Left cardiac atrium (tissue), 4 donors: ENCODE measurements at regions not wholly inside any gene's neighbourhood (a gene's known extent, or its start where the extent isn't known, plus 50 kb on each side); places are given as distances from the start of the nearest gene placed in this dataset.

Experiments
- ATAC-seq, 2 donors: fragments of 200-7000 bp; cut with Tn5 transposase; one replicate each; pipeline ENCODE4 v1.9.1; 2020; ENCODE audit warnings: mild to moderate bottlenecking in 2 of 2, moderate library complexity in 2 of 2
- DNase-seq: peaks from one replicate; pipeline ENCODE4 v3.0.0-alpha.2; 2020
- intact Hi-C, 2 donors: fragments of 100-400 bp; cut with DNase I; formaldehyde crosslinking; loops; one replicate each; pipeline versions ENCODE4 v1.14.1 to v1.15.1; 2022 to 2023
- donor health status: DM: no; HTN: yes; CAD: no.
- donor health status: DM: no; HTN: yes; CAD: no; lungs with severe emphysema.
- donor health status: DM: yes; HTN: yes; CAD: no.
- donor health status: Dilated cardiomyopathy.

DNA sequence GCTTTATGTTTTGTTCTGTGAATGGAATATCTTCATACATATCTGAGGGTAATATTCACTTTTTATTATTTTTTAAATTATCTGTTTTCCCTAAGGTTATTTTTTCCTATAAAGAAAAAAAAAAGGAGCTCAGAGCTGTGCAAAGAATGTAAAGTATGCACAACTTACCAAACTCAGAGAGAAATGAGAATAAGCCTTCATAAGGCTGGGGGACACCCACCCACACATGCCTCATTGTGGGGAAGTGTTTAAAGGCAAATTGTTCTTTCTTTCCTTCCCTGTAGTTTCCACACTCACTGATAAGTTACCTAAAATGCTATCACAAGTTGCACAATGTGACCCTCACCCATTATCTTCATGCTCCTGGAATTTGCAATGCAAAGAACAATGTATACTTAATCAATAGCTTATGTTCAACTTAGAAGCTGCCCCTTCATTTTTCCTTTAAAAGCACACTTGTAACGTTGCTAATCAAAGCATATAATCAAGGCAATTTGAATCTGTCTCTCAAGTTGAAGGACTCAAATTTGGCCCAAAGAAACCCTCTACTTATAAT lies 108.1 kb downstream of the GNAT3 start:
- ATAC-seq, result no peak
- no peak for DNase-seq
- intact Hi-C loops, result no loop called here

DNA sequence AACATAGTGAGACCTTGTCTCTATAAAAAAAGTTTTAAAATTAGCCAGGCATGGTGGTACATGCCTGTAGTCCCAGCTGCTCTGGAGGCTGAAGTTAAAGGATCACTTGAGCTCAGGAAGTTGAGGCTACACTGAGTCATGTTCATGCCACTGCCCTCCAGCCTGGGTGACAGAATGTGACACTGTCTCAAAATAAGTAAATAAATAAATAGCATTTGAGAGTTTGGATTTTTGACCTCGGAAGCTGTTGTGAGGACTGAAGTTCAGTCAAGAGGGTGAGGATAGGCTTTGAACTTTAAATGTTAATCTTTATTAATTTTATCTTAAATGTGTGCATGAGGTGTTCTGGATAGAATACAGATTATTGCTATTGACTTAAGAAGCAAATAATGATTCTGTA lies 110.2 kb downstream of the GNAT3 start:
- ATAC-seq, result no peak
- intact Hi-C loops, result no loop called here
- DNase-seq, result no peak

DNA sequence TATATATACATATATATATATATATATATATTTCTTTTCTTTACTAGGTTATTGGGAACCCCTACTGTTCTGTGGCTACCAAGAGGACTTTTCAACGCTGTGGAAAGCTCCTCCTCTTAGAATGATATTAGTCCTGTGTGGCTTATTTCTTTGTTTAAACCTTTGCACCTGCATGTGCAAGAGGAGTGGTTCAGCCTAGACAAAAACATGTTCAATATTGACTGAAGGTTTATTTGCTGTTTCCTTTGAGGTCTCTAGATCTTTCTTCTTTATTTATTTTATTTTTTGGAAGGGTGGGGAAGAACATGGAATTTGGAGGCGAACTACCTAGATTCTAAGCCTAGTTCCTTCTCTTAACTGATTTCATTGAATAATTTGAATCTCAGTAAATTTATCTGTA lies 118.1 kb downstream of the GNAT3 start:
- intact Hi-C loops, result loop anchor here (5.0 to 10.0 kb wide), 4 partner anchors 256 to 339 kb away; no protein-coding TSS in a partner anchor
- ATAC-seq, result no peak

DNA sequence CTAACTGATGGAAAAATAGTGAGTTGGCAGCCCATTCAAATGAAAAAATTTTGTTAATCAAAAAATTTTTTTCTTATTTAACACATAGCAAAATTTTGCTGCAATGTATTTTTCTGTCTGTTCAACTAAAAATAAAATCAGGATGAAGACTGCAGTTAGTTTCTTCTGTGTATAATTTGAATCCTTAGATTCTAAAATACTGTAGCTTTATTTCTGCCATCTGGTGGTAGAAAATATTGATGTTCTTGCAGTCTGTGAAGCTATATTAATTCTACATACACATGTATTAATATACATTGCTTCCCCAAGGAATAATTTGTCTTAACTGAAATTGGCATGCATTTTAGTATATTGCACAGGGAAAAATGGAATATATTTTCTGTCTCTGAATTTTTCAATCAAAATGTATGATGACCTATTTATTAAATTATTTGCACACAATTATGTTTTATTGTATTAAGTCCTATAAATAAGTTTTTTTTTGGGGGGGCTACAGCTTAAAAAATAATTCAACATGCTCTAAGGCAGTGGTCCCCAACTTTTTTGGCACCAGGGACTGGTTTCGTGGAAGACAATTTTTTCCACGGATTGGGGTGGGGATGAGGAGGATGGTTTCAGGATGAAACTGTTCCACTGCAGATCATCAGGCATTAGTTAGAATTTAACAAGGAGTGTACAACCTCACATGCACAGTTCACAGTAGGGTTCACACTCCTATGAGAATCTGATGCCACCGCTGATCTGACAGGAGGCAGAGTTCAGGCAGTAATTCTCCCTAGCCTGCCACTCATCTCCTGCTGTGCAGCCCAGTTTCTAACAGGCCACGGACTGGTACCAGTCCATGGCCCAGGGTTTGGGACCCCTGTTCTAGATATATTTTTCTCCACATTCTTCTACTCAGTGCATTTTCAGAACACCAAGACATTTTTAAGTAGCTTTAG lies 119.4 kb downstream of the GNAT3 start:
- no peak for ATAC-seq
- intact Hi-C loops, result loop anchor here (5.0 to 10.0 kb wide), 4 partner anchors 255 to 338 kb away; no protein-coding TSS in a partner anchor
- no peak for DNase-seq

More for the DNA sequence above, 118.1 kb downstream of the GNAT3 start:
- no peak for DNase-seq

DNA sequence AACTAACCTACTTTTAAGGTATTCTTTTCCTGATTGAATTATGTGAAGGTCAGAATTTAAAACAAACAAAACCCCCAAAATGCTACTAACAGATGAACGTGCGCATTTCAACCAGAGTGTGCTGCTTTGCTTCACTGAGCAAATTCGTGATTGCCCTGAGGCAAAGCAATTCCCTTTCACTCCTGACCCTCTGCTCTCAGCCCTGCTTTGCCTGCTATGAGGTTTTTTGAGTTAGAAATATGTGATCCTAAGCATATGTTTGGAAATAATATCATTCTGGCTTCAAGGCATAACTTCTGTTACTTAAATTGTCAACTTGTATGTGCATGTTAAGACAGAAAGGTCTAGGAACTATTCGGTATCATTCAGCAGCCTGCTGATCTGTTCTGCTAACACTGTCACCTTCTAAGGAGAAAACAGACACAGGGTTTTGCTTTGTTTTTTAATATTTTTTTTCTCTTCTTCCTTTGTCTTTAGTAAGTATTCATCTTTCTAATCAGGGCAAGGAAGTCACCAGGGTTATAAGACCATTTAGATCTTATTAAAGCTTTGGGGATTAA lies 124.2 kb downstream of the GNAT3 start:
- intact Hi-C loops, result no loop called here
- ATAC-seq (no peak), DNase-seq (no peak)

DNA sequence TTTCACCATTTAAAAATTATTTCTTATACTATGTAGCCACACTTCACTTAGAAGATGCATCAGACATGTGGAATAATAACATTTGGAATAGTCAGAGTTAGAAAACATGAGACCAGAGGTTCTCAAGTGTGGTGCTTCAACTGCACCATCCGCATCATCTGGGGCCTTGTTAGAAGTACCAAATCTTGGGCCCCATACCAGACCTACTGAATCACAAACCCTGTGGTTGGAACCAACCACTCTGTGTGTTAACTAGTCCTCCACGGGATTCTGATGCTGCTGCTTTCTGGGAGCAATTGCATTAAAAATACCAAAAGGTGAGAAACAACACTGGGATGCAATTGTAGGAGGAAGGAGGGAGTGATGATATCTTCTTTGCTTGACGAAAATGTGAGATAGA lies 125.2 kb downstream of the GNAT3 start:
- no peak for ATAC-seq
- intact Hi-C loops, result no loop called here
- DNase-seq, result no peak

DNA sequence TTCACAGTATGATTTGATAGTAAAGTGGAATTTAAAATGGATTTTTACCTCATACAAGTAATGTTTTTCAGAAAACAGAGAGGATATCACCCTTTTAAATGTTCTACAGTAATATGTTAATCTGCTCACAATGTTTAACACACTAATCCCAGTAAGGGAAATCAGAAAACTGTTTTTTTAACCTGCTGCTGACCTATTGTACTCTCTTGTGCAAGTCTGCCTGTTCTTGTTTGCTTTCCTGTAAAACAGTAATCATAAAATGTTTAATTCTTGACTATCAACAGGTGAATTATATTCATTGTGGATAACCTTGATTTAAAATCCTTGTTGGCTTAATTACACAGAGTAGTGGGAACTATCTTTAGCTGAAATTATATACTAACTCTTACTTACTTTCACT lies 126.4 kb downstream of the GNAT3 start:
- DNase-seq (no peak), ATAC-seq (no peak)
- intact Hi-C loops, result no loop called here

DNA sequence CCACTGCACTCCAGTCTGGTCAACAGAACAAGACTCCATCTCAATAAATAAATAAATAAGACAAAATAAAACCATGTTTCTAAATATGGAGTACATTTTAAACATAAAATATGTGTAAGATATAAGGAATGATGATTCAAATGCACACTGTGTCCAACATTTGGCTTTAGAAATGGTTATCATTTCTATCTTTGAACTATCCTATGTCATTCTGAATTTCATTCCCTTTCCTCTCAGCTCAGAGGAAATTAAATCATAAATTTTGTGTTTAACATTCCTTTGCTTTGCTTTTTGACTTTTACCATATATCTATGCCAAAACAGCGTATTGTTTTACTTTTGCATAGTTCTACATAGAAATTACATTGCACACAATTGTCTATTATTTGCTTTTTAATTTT lies 130.9 kb downstream of the GNAT3 start:
- no peak for DNase-seq
- intact Hi-C loops, result no loop called here
- ATAC-seq, result no peak

DNA sequence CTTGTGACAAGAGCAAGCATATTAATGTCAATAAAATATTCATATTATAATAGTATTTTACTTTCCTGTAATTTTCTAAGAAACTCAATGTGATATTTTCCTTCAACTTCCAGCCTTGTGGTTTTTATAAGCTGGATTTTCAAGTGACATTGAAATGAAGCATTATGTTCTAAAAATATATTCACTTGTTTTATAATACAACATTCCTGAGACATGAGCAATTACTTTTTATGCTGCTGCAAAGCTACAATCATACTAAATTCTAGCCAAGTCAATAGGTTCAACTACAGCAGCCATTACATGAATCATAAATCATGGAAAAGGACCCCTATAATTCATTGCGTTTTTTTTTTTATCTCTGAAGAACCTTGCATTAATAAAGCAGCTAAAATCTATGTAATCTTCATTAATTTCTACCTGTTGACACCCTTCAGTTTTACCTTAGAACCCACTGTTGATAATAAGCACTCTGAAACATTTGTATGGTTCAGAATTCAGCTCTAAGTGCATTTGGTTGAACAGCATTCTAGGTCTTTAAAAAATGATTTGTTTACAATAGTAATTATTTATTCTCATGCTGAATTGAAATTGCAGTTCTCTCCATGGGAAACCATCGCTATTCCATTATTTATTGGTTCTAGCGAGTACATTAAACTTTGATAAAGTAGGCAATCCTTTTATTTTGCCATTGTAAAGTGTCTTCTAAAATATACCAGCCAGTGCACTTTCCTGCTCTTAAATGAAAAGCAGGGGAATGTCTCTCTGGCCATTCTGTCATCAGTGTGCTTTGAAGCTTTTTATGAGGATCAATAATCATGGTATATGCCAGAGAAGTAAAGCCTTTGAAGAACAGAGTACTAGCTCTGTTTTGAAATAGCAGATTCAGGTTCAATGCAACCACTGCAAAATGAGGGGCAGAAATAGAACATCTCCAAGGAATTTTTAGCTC lies 132.6 kb downstream of the GNAT3 start:
- intact Hi-C loops, result no loop called here
- ATAC-seq, result no peak

DNA sequence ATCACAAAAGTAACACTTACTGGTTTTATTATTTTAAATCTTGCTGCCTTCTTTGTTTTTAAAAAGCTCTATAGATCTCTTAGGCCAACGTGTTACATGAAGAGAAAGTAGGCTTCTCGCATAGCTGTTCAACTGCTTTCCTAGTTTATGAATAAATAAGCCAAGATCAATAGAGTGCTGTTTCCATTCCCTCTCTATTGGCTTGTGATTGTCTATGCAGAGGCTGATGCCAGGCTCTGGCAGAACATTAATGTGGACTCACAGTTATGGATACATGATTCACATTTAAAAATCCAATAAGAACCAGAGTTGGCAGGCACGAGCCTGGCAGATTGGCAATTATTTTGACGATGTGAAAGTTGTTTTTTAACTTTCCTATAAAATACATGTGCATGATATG lies 137.5 kb downstream of the GNAT3 start:
- DNase-seq (no peak), ATAC-seq (no peak)
- intact Hi-C loops, result no loop called here

More for the DNA sequence above, 132.6 kb downstream of the GNAT3 start:
- no peak for DNase-seq

DNA sequence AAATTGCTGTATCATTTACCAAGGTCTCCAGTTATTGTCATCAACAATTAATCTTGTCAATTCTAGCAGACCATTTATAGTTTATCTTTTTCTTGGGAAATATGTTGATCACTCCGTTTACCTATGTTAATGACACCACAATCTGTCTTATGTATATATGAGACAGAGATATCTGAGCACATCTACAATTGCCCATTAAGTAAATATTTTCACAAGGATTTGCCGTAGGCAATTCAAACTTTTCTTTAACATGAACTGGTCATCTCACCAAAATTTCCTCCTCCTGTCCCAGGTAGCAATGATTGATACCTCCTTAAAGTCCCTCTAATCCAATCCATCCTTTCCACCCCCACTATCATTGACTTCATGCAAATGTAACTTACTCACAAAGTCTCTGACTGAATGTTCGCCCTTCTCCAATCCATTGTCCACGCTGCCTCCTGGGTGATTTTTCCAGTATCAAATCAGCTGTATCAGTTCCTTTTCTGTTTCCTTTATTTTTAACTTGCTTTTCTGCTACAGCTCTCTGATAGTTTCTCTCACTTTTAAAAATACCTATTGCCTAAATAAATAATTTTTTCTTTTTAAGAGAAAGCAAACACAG lies 138.3 kb downstream of the GNAT3 start:
- ATAC-seq (no peak), DNase-seq (no peak)
- intact Hi-C loops, result no loop called here

DNA sequence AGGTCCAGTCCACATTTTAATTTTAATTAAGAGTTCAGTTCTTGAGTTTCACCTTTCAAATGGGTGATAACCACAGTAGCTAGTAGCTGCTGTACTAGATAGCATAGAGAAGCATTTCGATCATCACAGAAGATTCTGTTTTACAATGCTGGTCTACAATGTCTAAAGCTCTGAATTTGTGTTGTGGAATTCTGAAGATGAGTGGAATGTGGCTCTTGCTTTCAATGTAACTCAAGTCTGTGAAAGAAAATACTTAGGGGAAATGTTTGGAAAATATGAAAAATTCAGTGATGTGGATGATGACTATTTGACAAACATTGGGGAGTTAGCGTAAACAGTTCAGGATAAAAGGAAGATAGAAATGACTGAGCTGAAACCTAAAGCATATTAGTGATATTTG lies 139.4 kb downstream of the GNAT3 start:
- DNase-seq (no peak), ATAC-seq (no peak)
- intact Hi-C loops, result no loop called here

DNA sequence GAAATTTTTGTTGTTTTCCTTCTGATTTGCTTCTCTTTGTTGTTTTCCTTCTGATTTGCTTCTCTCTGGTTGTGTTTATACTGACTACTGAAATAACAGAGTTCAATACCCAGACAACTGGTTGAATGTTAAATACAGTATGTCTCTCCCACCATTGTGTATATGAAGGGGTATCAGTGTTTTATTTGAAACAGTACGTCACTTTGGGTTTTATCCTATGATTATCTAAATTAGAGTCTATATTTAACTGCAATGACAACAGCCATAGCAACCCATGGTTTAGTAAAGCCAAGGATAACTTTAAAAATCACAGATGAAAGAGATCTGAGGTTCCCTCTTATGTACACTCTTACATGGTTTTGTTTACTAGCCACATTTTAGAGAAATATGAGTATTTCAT lies 141.3 kb downstream of the GNAT3 start:
- no peak for ATAC-seq
- intact Hi-C loops, result no loop called here
- no peak for DNase-seq

DNA sequence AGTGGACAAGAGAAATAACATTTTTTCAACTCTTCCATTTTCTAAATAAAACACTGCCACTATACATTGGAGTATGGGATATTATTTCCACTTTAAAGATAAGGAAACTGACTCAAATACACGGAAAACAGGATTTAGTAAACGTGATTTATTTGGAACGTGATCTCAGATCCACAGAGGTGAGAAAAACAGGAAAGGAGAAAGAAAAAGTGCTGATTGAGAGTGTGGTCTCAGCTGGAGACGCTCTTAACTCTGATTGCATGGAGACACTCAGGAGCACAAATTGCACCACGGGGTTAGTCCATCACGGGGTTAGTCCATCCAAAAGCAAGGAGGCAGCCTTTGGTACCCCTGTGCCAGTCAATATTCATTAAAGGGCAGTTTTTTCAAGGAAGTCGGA lies 142.5 kb downstream of the GNAT3 start:
- no peak for ATAC-seq
- intact Hi-C loops, result no loop called here
- DNase-seq, result no peak

DNA sequence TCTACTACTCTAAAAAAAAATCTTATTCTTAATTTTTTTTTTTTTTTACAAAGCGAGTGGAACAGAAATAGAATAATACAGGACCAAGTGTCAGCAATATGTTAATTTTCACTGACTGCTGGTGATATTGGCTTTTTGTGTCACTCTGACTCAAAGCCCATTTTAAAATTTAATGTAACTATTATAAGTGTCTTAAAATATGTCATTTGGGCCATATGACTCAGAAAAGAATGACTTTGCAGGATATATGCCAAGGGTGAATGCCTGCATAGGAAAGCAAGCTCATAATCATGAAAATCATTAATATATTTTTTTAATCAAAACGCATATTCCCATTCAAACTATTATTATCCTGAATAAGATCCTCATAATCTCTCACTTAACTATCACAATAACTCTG lies 149.2 kb downstream of the GNAT3 start:
- DNase-seq (no peak), ATAC-seq (no peak)
- intact Hi-C loops, result no loop called here

DNA sequence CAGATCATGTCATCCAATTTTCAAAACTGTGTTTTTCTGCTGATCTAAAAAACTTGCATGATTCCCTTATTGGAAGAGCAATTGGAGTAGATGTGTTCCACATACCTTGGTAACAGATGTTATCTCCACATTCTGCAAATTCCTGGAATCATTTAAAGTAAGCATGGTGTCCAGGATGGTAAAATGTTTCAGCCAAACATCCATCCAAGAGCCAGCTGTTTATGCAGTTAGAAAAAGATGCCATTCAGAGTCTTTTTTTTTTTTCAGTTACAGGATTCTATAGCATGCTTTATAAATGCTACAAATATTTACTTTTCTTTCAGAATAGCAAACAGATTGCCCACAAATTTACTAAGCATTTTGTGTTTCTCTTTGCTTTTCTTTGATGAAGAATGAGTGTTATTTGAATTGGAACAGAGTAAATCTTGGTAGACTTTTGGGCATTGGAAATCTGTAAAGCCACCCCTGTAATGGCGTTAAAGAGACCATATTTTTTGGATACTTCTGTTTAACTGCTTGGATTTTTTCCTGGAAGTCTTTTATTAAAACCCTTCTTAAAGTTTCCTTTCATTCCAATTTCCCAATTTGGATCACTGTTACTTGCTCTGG lies 149.8 kb downstream of the GNAT3 start:
- intact Hi-C loops, result no loop called here
- no peak for ATAC-seq
- DNase-seq, result no peak

DNA sequence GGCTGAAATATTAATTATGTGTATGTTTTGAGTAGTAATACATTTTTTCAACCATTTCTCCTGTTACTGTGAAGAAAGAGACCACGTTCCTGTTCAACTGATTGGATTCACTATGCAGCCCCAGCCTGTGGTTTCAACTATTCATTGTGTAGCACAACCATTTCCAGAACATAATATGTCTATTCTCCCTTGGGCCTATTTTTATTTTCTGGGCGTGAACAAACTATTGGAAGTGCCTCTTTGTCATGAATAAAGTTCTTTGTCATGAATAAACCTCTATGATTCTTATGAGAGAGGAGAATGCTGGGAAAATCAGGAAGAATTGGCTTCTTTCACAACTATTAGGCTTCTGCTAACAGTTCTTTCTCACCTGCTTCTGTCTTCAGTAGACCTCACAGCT lies 152.4 kb downstream of the GNAT3 start:
- intact Hi-C loops, result no loop called here
- DNase-seq (no peak), ATAC-seq (no peak)

DNA sequence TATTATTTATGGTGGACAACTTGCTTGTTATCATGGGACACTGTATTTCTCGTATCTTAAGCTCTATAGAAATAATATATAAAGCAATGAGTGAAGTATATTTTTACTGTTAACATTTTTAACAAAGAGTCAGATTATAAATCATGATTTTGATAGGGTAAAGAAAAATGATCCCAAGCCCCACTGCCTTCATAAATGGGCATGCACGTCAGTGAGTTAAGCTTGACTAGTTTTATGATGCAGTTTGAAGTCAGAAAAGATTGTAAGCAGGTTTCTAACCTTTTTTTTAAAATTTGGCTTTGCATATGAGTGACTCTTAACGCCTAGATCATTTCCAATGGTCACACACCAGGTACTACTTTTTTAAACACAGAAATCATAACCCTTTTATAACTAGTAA lies 152.8 kb downstream of the GNAT3 start:
- intact Hi-C loops, result no loop called here
- ATAC-seq (no peak), DNase-seq (no peak)

DNA sequence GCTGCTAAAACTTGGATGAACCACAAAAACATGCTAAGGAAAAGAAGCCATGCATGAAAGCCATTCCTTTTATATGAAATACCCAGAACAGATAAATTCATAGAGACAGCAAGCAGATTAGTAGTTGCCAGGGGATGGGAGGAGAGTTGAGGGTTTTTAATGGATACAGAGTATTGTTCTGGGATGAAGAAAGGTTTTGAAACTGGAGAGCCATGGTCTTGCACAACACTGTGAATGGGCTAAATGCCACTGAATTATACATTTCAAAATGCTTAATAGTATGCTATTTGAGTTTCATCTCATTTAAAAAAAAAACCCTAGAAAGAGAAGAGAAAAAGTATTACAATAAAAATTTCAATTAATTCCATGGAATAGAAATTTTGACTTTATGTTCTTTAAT lies 154.3 kb downstream of the GNAT3 start:
- intact Hi-C loops, result no loop called here
- no peak for DNase-seq
- no peak for ATAC-seq
